ENCODE measurements at regions not wholly inside any gene's neighbourhood (a gene's known extent, or its start where the extent isn't known, plus 50 kb on each side); places are given as distances from the start of the nearest gene placed in this dataset.

- TF ChIP-seq, protein P1, sequence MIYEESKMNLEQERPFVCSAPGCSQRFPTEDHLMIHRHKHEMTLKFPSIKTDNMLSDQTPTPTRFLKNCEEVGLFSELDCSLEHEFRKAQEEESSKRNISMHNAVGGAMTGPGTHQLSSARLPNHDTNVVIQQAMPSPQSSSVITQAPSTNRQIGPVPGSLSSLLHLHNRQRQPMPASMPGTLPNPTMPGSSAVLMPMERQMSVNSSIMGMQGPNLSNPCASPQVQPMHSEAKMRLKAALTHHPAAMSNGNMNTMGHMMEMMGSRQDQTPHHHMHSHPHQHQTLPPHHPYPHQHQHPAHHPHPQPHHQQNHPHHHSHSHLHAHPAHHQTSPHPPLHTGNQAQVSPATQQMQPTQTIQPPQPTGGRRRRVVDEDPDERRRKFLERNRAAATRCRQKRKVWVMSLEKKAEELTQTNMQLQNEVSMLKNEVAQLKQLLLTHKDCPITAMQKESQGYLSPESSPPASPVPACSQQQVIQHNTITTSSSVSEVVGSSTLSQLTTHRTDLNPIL (CRISPR knock-in tag; IDR thresholded peaks at IDR 0.05; ENCODE audit: low read depth), result no peak
- TF ChIP-seq, protein P2, sequence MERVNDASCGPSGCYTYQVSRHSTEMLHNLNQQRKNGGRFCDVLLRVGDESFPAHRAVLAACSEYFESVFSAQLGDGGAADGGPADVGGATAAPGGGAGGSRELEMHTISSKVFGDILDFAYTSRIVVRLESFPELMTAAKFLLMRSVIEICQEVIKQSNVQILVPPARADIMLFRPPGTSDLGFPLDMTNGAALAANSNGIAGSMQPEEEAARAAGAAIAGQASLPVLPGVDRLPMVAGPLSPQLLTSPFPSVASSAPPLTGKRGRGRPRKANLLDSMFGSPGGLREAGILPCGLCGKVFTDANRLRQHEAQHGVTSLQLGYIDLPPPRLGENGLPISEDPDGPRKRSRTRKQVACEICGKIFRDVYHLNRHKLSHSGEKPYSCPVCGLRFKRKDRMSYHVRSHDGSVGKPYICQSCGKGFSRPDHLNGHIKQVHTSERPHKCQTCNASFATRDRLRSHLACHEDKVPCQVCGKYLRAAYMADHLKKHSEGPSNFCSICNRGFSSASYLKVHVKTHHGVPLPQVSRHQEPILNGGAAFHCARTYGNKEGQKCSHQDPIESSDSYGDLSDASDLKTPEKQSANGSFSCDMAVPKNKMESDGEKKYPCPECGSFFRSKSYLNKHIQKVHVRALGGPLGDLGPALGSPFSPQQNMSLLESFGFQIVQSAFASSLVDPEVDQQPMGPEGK (CRISPR knock-in tag; IDR thresholded peaks at IDR 0.05; ENCODE audit: borderline replicate concordance), result no peak
- TF ChIP-seq TOX (CRISPR knock-in tag; IDR thresholded peaks at IDR 0.05; ENCODE audit: borderline replicate concordance), result no peak
- no peak for TF ChIP-seq ZNF565 (CRISPR knock-in tag; conservative IDR thresholded peaks at IDR 0.05; ENCODE audit: low read depth)
- no peak for TF ChIP-seq TCF4 (CRISPR knock-in tag; IDR thresholded peaks at IDR 0.05; ENCODE audit: borderline replicate concordance)
- no peak for TF ChIP-seq SNAI2 (CRISPR knock-in tag; IDR thresholded peaks at IDR 0.05)
- no peak for TF ChIP-seq RARB (CRISPR knock-in tag; IDR thresholded peaks at IDR 0.05)
- no peak for TF ChIP-seq ZNF8 (CRISPR knock-in tag; IDR thresholded peaks at IDR 0.05)
- no peak for TF ChIP-seq ARNTL (CRISPR knock-in tag; IDR thresholded peaks at IDR 0.05; ENCODE audit: borderline replicate concordance, low read depth)
Observed at GRCh38 chr6:94835264-94835663, 742.1 kb upstream of the MANEA start.

Data from SK-N-SH treated with all-trans-retinoic acid at 6 μM for 48 hours (cell line).